WTC11 (cell line): ENCODE measurements at regions not wholly inside any gene's neighbourhood (a gene's known extent, or its start where the extent isn't known, plus 50 kb on each side); places are given as distances from the start of the nearest gene placed in this dataset.
A peak's percentile ranks its signal among the peaks of the same experiment; 100 is the strongest.

Experiments
- ATAC-seq: fragments of 200-7000 bp; cut with Tn5 transposase; 2 replicates; pipeline ENCODE4 v1.10.0; 2021; ENCODE audit warnings: mild to moderate bottlenecking, moderate library complexity
- CTCF ChIA-PET: fragments of 300-600 bp; sonication (Branson Sonifier 250); formaldehyde crosslinking; loops from one replicate; lab custom pipeline; 2021; ENCODE audit warnings: antibody characterized with exemption; lab: Charles Lee
- POLR2A ChIA-PET: fragments of 350-600 bp; sonication (Branson Sonifier 250); formaldehyde crosslinking; loops from one replicate; lab custom pipeline; 2021; ENCODE audit warnings: antibody characterized with exemption; lab: Charles Lee
- DNase-seq: peaks from one replicate; pipeline ENCODE4 v3.0.0; 2021; ENCODE audit warnings: low spot score
- H3K27ac Mint-ChIP-seq: 2 replicates; pipeline ENCODE4 v1.8.0; 2021; ENCODE audit warnings: mixed read lengths
- H3K27me3 Mint-ChIP-seq: 2 replicates; pipeline ENCODE4 v1.8.0; 2021; ENCODE audit warnings: low read depth, mild to moderate bottlenecking, moderate library complexity, mixed read lengths
- H3K36me3 Mint-ChIP-seq: 2 replicates; pipeline ENCODE4 v1.8.0; 2021; ENCODE audit warnings: mixed read lengths
- H3K4me1 Mint-ChIP-seq: 2 replicates; pipeline ENCODE4 v1.8.0; 2022; ENCODE audit warnings: mixed read lengths
- H3K4me3 Mint-ChIP-seq: 2 replicates; pipeline ENCODE4 v1.8.0; 2021; ENCODE audit warnings: mild to moderate bottlenecking, moderate library complexity, mixed read lengths
- H3K9me3 Mint-ChIP-seq: 2 replicates; pipeline ENCODE4 v1.8.0; 2021; ENCODE audit warnings: mixed read lengths
- ATF1 ChIP-seq: sonication (generic); formaldehyde crosslinking; IDR thresholded peaks from 2 replicates; pipeline ENCODE4 v1.8.1; 2023; ENCODE audit warnings: mild to moderate bottlenecking, moderate library complexity, missing genetic modification reagents
- CBFB ChIP-seq: sonication (generic); formaldehyde crosslinking; IDR thresholded peaks from 2 replicates; pipeline ENCODE4 v1.8.1; 2022; ENCODE audit warnings: mild to moderate bottlenecking, low read depth, missing genetic modification reagents
- E2F4 ChIP-seq: sonication (generic); formaldehyde crosslinking; IDR thresholded peaks from 2 replicates; pipeline ENCODE4 v1.8.1; 2022; ENCODE audit warnings: low read depth, mild to moderate bottlenecking, moderate library complexity, missing genetic modification reagents, borderline replicate concordance
- FOXP4 ChIP-seq: sonication (generic); formaldehyde crosslinking; IDR thresholded peaks from 2 replicates; pipeline ENCODE4 v1.8.0; 2022; ENCODE audit warnings: mild to moderate bottlenecking, missing genetic modification reagents
- GRHL2 ChIP-seq: fragments of 250-450 bp; sonication (Bioruptor Pico); IDR thresholded peaks from 2 replicates; pipeline ENCODE4 v1.8.0; 2022; ENCODE audit warnings: mild to moderate bottlenecking, moderate library complexity; ENCODE audit not compliant: insufficient replicate concordance, severe bottlenecking
- IRF1 ChIP-seq: sonication (generic); formaldehyde crosslinking; IDR thresholded peaks from 2 replicates; pipeline ENCODE4 v1.8.0; 2023; ENCODE audit warnings: missing genetic modification reagents
- IRF2 ChIP-seq: sonication (generic); formaldehyde crosslinking; IDR thresholded peaks from 2 replicates; pipeline ENCODE4 v1.8.0; 2022; ENCODE audit warnings: low read depth, missing genetic modification reagents, borderline replicate concordance
- PRRX2 ChIP-seq: fragments of 250-450 bp; sonication (Bioruptor Pico); IDR thresholded peaks from 2 replicates; pipeline ENCODE4 v1.8.0; 2021; ENCODE audit warnings: mild to moderate bottlenecking
- TEAD1 ChIP-seq: sonication (generic); formaldehyde crosslinking; IDR thresholded peaks from 2 replicates; pipeline ENCODE4 v1.8.0; 2022; ENCODE audit warnings: mild to moderate bottlenecking, missing genetic modification reagents
- TEAD4 ChIP-seq: sonication (generic); formaldehyde crosslinking; IDR thresholded peaks from 2 replicates; pipeline ENCODE4 v1.8.0; 2022; ENCODE audit warnings: mild to moderate bottlenecking, missing genetic modification reagents
- USF2 ChIP-seq: sonication (generic); formaldehyde crosslinking; IDR thresholded peaks from 2 replicates; pipeline ENCODE4 v1.8.1; 2023; ENCODE audit warnings: mild to moderate bottlenecking, missing genetic modification reagents, moderate library complexity
- ZBTB43 ChIP-seq: sonication (generic); formaldehyde crosslinking; IDR thresholded peaks from 2 replicates; pipeline ENCODE4 v1.8.1; 2023; ENCODE audit warnings: mild to moderate bottlenecking, missing genetic modification reagents
- ZNF425 ChIP-seq: fragments of 250-450 bp; sonication (Bioruptor Pico); conservative IDR thresholded peaks from 2 replicates; pipeline ENCODE4 v1.9.0; 2021; ENCODE audit warnings: mild to moderate bottlenecking
- ZNF512 ChIP-seq: sonication (generic); formaldehyde crosslinking; IDR thresholded peaks from 2 replicates; pipeline ENCODE4 v1.8.1; 2022; ENCODE audit warnings: missing genetic modification reagents, borderline replicate concordance

- CTCF ChIA-PET: no interaction called here
- H3K9me3 Mint-ChIP-seq: peaks cover 7% of the 10 kb centered on the region
- DNase-seq: peak; percentile 41
- peaks cover 13% of the 10 kb centered on the region for H3K4me1 Mint-ChIP-seq
- 0 out of 2 replicates have a peak overlapping the region, but pooled peaks have one; percentile 5 for H3K4me3 Mint-ChIP-seq
- no peak for TF ChIP-seq GRHL2
- TF ChIP-seq TEAD1: no peak
- TF ChIP-seq ATF1 (CRISPR knock-in tag): no peak
- TF ChIP-seq IRF2 (CRISPR knock-in tag): no peak
- TF ChIP-seq ZBTB43 (CRISPR knock-in tag): no peak
- no peak for TF ChIP-seq TEAD4 (CRISPR knock-in tag)
- TF ChIP-seq, all 79 proteins: peak for 0
- Mint-ChIP-seq H3K27me3 (peaks cover 32% of the 10 kb centered on the region), H3K27ac (peak overlapping the region; percentile 82), H3K36me3 (no peaks in the 10 kb centered on the region)
- POLR2A ChIA-PET: interaction anchor here (0.6 kb wide), 1 partner anchor 35 kb away, joined by 4 read pairs; no protein-coding TSS in a partner anchor
- peak; percentile 97 for ATAC-seq
These were observed 140.4 kb upstream of the AUTS2 start for GRCh38 chr7:69457595-69458504.

- POLR2A ChIA-PET: no interaction called here
- TF ChIP-seq E2F4 (CRISPR knock-in tag) (no peak), USF2 (CRISPR knock-in tag) (no peak), ZNF512 (CRISPR knock-in tag) (no peak), IRF1 (CRISPR knock-in tag) (no peak), CBFB (no peak), PRRX2 (CRISPR knock-in tag) (no peak), FOXP4 (CRISPR knock-in tag) (no peak), ZNF425 (CRISPR knock-in tag) (no peak)
These were observed 134.2 kb upstream of the AUTS2 start for GRCh38 chr7:69464035-69464434.

More at GRCh38 chr7:69464035-69464434, 134.2 kb upstream of the AUTS2 start:
- CTCF ChIA-PET: no interaction called here
- Mint-ChIP-seq H3K9me3 (peaks cover 30% of the 10 kb centered on the region), H3K4me3 (no peak overlapping the region), H3K27me3 (peaks cover 4% of the 10 kb centered on the region; the same call in 1 of the 2 replicates), H3K4me1 (no peaks in the 10 kb centered on the region; the same call in 1 of the 2 replicates), H3K27ac (no peak overlapping the region), H3K36me3 (peaks cover 16% of the 10 kb centered on the region)
- DNase-seq (no peak), ATAC-seq (no peak)
